SK-N-MC (cell line): ENCODE measurements at regions not wholly inside any gene's neighbourhood (a gene's known extent, or its start where the extent isn't known, plus 50 kb on each side); places are given as distances from the start of the nearest gene placed in this dataset.

Source experiments
- DNase-seq: peaks from one replicate; pipeline ENCODE4 v3.0.0-alpha.2; 2011; ENCODE audit warnings: low read depth, low spot score
- H3K27ac ChIP-seq: fragments of 200-600 bp; sonication (generic); 2 replicates; pipeline ENCODE4 v1.5.1; 2016; ENCODE audit warnings: mixed run types
- H3K36me3 ChIP-seq: fragments of 200-600 bp; sonication (generic); 2 replicates; pipeline ENCODE4 v1.6.1; 2017; ENCODE audit warnings: antibody characterized with exemption, low read length, mixed read lengths; ENCODE audit not compliant: insufficient read depth
- H3K4me3 ChIP-seq: fragments of 200-600 bp; sonication (generic); 2 replicates; pipeline ENCODE4 v1.5.1; 2016
- H3K9ac ChIP-seq: fragments of 200-600 bp; sonication (generic); 2 replicates; pipeline ENCODE4 v1.8.0; 2017; ENCODE audit warnings: mixed run types, mixed read lengths; ENCODE audit not compliant: insufficient read length
- H3K9me3 ChIP-seq: fragments of 200-600 bp; sonication (generic); 2 replicates; pipeline ENCODE4 v1.6.1; 2017; ENCODE audit warnings: low read depth, mild to moderate bottlenecking, antibody characterized with exemption, low read length, moderate library complexity, mixed read lengths
- EZH2 ChIP-seq: fragments of 200-600 bp; sonication (generic); IDR thresholded peaks from one replicate; pipeline ENCODE4 v1.6.1; 2017; ENCODE audit warnings: antibody characterized with exemption
- FOXP2 ChIP-seq: optimal IDR thresholded peaks from 2 replicates; pipeline ENCODE3; 2011; ENCODE audit warnings: mild to moderate bottlenecking, moderate library complexity; ENCODE audit not compliant: insufficient read depth; ENCODE audit errors: extremely low read length, control extremely low read depth
- POLR2AphosphoS5 ChIP-seq: IDR thresholded peaks from 2 replicates; pipeline ENCODE4 v1.6.1; 2012; ENCODE audit warnings: mild to moderate bottlenecking, low read depth, low read length, borderline replicate concordance

- no peak for DNase-seq
- H3K27ac ChIP-seq, result no peak overlapping the region
- H3K4me3 ChIP-seq, result no peak overlapping the region
- H3K36me3 ChIP-seq, result no peaks in the 10 kb centered on the region
- TF ChIP-seq EZH2 (no peak), FOXP2 (no peak), POLR2AphosphoS5 (no peak)
- no peak overlapping the region for H3K9ac ChIP-seq
- H3K9me3 ChIP-seq, result no peaks in the 10 kb centered on the region
Observed at GRCh38 chr10:70990681-70991080, 102.3 kb upstream of the PCBD1 start.

- Histone ChIP-seq H3K36me3 (no peaks in the 10 kb centered on the region), H3K27ac (no peak overlapping the region), H3K4me3 (no peak overlapping the region), H3K9ac (no peak overlapping the region), H3K9me3 (no peaks in the 10 kb centered on the region)
- no peak for DNase-seq
- no peak for TF ChIP-seq EZH2
- no peak for TF ChIP-seq POLR2AphosphoS5
- no peak for TF ChIP-seq FOXP2
Observed at GRCh38 chr10:70991140-70992124, 103.1 kb upstream of the PCBD1 start.

- H3K27ac ChIP-seq, result no peak overlapping the region
- TF ChIP-seq EZH2 (no peak), POLR2AphosphoS5 (no peak), FOXP2 (no peak)
- H3K36me3 ChIP-seq, result no peaks in the 10 kb centered on the region
- no peak for DNase-seq
- H3K4me3 ChIP-seq, result no peak overlapping the region
- H3K9ac ChIP-seq, result no peak overlapping the region
- no peaks in the 10 kb centered on the region for H3K9me3 ChIP-seq
Observed at GRCh38 chr10:70992436-70992835, 104.1 kb upstream of the PCBD1 start.

GRCh38 chr10:70993051-70993450 lies 104.7 kb upstream of the PCBD1 start:
- no peak for DNase-seq
- no peak for TF ChIP-seq FOXP2
- no peak for TF ChIP-seq POLR2AphosphoS5
- no peak for TF ChIP-seq EZH2
- Histone ChIP-seq H3K9ac (no peak overlapping the region), H3K9me3 (no peaks in the 10 kb centered on the region), H3K27ac (no peak overlapping the region), H3K4me3 (no peak overlapping the region), H3K36me3 (no peaks in the 10 kb centered on the region)

- Histone ChIP-seq H3K9me3 (no peaks in the 10 kb centered on the region), H3K27ac (no peak overlapping the region), H3K36me3 (no peaks in the 10 kb centered on the region), H3K9ac (no peak overlapping the region), H3K4me3 (no peak overlapping the region)
- TF ChIP-seq FOXP2 (no peak), POLR2AphosphoS5 (no peak), EZH2 (no peak)
- DNase-seq, result no peak
Observed at GRCh38 chr10:70996549-70996948, 108.2 kb upstream of the PCBD1 start.

GRCh38 chr10:70997236-70997635 lies 108.9 kb upstream of the PCBD1 start:
- Histone ChIP-seq H3K9me3 (no peaks in the 10 kb centered on the region), H3K27ac (no peak overlapping the region), H3K4me3 (no peak overlapping the region), H3K9ac (no peak overlapping the region), H3K36me3 (no peaks in the 10 kb centered on the region)
- DNase-seq, result no peak
- TF ChIP-seq FOXP2 (no peak), POLR2AphosphoS5 (no peak), EZH2 (no peak)

- DNase-seq, result no peak
- Histone ChIP-seq H3K9ac (no peak overlapping the region), H3K36me3 (no peaks in the 10 kb centered on the region), H3K4me3 (no peak overlapping the region), H3K9me3 (no peaks in the 10 kb centered on the region), H3K27ac (no peak overlapping the region)
- TF ChIP-seq POLR2AphosphoS5, result no peak
- no peak for TF ChIP-seq FOXP2
- TF ChIP-seq EZH2, result no peak
Observed at GRCh38 chr10:70998086-70998485, 109.7 kb upstream of the PCBD1 start.

GRCh38 chr10:71001470-71001869 lies 113.1 kb upstream of the PCBD1 start:
- Histone ChIP-seq H3K9ac (no peak overlapping the region), H3K36me3 (no peaks in the 10 kb centered on the region), H3K9me3 (no peaks in the 10 kb centered on the region), H3K4me3 (no peak overlapping the region), H3K27ac (no peak overlapping the region)
- no peak for DNase-seq
- TF ChIP-seq EZH2 (no peak), POLR2AphosphoS5 (no peak), FOXP2 (no peak)
